Hepatocyte (in vitro differentiated cells): ENCODE measurements at regions not wholly inside any gene's neighbourhood (a gene's known extent, or its start where the extent isn't known, plus 50 kb on each side); places are given as distances from the start of the nearest gene placed in this dataset.

ENCODE experiments used
- EZH2phosphoT487 ChIP-seq: fragments of 200-600 bp; sonication (generic); IDR thresholded peaks from one replicate; pipeline ENCODE4 v1.6.1; 2018; ENCODE audit warnings: antibody characterized with exemption, mild to moderate bottlenecking, low read depth, moderate library complexity; ENCODE audit not compliant: unreplicated experiment, severe bottlenecking
- TF ChIP-seq, protein P1 (sequence below): fragments of 200-600 bp; sonication (generic); IDR thresholded peaks from 2 replicates; pipeline ENCODE4 v1.5.1; 2016; ENCODE audit warnings: antibody characterized with exemption, mild to moderate bottlenecking; ENCODE audit not compliant: poor library complexity

DNA sequence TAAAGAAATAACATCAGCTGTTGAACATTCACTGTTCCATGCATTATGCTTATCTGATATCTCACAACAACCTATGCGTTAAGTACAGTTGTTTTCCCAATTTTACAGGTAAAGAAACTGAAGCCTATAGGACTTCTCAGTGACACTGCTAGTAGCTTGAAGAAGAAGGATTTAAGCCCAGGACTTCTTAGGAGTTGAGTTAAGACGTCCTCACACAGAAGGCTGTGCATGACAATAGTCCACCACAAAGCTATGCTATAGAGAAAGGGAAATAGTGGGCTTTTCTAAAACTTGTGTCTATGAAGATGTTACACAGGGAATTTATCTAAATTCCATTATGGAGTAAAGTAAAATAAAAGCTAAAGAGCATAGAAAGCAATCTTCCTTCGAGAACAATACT lies 120.5 kb upstream of the RASSF8 start:
- TF ChIP-seq, protein P1, sequence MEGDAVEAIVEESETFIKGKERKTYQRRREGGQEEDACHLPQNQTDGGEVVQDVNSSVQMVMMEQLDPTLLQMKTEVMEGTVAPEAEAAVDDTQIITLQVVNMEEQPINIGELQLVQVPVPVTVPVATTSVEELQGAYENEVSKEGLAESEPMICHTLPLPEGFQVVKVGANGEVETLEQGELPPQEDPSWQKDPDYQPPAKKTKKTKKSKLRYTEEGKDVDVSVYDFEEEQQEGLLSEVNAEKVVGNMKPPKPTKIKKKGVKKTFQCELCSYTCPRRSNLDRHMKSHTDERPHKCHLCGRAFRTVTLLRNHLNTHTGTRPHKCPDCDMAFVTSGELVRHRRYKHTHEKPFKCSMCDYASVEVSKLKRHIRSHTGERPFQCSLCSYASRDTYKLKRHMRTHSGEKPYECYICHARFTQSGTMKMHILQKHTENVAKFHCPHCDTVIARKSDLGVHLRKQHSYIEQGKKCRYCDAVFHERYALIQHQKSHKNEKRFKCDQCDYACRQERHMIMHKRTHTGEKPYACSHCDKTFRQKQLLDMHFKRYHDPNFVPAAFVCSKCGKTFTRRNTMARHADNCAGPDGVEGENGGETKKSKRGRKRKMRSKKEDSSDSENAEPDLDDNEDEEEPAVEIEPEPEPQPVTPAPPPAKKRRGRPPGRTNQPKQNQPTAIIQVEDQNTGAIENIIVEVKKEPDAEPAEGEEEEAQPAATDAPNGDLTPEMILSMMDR = no peak
- TF ChIP-seq EZH2phosphoT487 = no peak
